ENCODE measurements at regions not wholly inside any gene's neighbourhood (a gene's known extent, or its start where the extent isn't known, plus 50 kb on each side); places are given as distances from the start of the nearest gene placed in this dataset.
"Not testable (repeated sequence)": the region's sequence is repeated elsewhere in the genome, so short reads cannot be mapped to it uniquely, and the experiment has no call there.

- no peak for DNase-seq
Observed at GRCh38 chr1:238991765-238992495, 394.4 kb upstream of the CHRM3 start.

DNA sequence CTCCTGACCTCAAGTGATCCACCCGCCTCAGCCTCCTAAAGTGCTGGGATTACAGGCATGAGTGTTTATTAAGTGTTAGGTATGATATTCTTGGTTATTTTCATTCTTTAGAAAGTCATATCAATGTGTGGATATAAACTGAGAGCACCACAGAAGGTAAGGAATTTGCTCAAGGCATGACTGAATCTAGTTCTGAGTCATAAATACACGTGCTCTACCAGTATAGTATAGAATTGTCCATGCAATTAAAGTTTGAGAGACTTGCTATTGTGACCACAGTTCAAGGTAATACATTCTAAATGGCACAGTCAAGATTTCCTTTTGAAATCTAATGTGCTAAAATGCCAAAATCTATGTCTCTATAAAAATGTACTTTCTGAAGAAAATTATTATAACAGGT is 401.1 kb upstream of the CHRM3 start:
- DNase-seq = no peak

DNA sequence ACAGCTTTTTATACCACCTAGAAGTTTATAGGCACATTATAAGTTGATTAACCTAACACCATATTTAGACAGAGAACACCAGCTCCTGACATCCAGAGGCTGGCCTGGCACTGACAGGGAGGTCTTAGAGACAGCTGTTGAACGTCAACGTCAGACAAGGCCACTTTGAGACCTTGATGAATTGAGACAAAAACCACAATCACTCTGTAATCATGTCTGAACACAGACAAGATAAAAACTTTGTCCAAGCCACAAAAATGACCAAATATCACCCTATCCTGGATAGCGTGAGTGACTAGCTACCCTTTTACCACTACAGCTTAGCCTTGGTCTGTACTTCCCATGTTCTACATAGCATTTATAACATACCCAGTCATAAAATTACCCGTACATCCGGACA is 403.6 kb upstream of the CHRM3 start:
- no peak for DNase-seq

GRCh38 chr1:238981317-238981933 is 404.9 kb upstream of the CHRM3 start:
- DNase-seq = no peak

GRCh38 chr1:238980053-238980452 is 406.3 kb upstream of the CHRM3 start:
- DNase-seq = no peak

DNA sequence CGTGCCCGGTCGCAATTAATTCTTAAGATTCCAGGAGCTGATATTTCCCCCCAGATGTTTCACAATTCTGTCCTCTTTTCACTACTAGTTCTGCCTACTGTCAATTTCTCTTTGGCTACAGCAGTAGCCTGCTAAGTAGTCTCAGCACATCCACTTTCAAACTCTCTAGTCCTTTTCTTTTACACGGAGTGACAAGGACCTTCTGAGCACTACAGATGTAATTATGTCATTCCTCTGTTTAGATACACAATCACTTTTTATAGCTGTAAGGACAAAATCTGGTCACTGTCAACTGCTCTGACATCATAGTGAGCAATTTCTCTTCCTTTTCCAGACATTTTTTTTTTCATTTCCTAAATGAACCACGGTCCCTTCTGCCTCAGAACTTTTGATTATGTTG is 421.7 kb upstream of the CHRM3 start:
- no peak for DNase-seq

DNA sequence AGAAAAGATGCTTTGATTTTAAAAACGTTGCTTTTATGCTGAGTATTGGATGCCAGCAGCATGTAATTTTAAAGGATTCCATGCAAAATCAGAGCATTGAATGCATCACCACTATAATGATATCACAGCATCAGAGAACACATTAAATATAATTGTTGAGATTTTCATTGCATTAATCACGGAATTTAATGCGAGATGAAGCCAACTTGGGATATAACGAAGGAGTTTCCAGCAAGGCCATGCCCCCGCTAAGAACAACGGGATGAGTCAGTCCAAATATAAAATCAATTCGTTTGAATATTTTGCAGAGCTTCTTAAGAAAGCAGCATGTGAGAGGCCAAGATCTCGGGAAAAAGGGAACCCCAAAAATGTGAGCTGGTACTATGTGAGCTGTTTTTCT is 423.4 kb upstream of the CHRM3 start:
- no peak for DNase-seq

GRCh38 chr1:238961790-238962189 is 424.6 kb upstream of the CHRM3 start:
- DNase-seq = no peak

DNA sequence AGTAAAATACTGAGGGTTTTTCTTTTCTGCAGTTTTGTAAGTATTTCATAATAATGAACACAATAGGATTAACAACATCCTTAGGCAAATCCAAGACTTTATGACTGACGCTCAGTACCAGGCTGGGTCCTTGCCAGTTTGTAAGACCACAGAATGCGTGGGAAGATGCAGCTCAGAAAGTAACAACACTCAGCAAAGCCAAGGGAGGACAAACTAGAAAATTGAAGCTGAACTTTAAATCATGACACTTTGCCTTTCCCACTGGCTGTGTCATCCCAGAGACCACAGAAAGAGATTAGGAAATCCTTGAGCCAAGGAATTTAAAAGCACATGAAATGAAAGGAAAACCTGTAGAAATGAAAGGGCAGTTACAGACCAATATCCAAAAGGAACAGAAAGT is 426.3 kb upstream of the CHRM3 start:
- DNase-seq = no peak

DNA sequence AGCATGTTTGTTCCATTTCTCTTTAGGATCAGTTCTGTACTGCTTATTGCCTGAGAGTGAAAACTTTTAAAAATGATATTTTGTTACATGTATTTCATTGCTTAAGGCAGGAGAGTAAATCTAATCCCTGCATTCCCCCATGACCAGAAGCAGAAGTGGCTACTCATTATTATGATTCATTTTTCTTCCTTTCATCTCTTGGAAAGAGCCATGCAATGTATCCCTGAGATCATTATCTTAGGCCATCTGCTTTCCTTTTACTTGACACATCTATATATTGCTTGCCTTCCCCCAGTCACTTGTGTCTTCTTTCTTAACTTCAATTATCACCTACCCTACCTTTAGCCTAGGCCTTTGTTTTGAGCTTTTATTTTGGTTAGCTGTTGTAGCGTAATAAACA is 430.4 kb upstream of the CHRM3 start:
- no peak for DNase-seq

- no peak for DNase-seq
Observed at GRCh38 chr1:238954865-238955264, 431.5 kb upstream of the CHRM3 start.

DNA sequence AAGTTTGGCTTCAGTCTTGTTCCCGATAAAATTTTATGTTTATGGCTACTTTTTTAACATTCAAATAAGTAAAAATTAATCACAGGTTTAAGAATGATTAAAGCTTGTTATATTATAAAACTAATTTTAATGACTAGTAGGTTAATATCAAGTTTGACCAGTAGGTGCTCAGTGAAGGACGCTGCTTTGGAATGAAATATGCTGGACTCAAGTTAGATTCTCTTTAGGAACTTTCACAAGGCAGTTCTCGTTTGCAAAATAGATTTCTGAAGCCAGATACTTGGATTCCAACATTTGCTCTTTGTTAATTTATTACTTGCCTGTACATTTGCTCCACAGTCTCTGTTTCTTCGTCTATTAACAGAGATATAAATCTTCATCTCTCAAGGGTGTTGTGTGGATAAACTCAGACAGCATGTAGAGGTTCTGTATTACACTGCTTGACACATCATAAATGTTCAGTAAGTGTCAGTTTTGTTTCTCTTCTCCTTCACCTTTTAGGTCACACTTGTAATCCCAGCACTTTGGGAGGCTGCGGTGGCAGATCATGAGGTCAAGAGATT is 432.8 kb upstream of the CHRM3 start:
- no peak for DNase-seq

DNA sequence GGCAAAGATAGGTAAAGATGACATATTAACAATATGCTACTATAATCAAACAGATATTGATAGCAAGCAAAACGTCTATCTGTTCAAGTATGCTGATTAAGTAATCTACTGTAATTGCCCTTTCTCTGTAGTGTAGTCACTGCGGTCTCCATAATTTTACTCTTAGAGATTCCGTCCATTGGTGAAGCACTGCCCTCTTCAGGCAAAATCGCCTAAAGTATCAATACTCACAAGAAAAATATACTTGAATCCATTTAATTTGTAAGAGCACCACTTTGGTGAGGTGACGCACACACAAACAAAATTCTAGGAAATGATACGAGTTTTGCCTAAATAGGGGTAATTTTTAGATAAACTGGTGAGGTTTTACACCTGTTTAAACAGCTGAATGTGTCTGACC is 434.6 kb upstream of the CHRM3 start:
- peak; percentile 1 for DNase-seq

- no peak for DNase-seq
Observed at GRCh38 chr1:238950784-238951183, 435.6 kb upstream of the CHRM3 start.

DNA sequence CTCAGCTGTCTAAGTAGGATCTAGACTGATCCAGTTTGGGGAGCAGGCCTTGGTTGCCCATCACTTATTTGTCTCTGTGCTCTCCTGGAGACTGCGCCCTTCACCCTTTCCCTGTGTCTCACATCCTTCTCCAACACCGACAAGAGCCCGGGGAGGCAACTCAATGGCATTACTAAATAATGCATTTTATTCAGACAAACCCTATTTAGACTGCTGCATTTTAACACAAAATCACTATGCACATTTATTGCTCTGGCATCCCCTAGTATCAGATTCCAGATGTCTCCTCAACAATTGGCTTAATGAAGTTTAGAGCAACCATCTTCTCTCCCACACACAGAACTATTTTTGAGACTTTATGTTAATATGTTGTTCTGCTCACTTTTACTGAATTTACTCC is 436.4 kb upstream of the CHRM3 start:
- DNase-seq = no peak

DNA sequence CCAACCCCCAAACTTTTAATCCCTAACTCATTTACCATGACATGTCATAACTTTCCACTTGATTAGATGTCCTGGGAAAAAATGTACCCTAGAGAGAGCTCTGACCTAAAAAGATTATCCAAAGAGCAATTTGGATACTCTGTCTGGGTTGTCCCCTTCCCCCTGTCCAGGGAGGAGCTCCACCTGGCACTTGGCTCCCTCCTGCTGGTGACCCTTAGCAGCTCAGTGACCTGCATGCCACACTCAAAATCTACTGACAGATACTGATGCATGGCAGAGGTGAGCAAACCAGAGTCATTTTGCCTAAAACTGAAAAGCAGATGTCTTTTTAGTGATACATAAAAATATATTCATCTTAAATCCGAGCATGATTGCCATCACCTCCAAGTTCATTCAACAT is 442.3 kb upstream of the CHRM3 start:
- DNase-seq = no peak

DNA sequence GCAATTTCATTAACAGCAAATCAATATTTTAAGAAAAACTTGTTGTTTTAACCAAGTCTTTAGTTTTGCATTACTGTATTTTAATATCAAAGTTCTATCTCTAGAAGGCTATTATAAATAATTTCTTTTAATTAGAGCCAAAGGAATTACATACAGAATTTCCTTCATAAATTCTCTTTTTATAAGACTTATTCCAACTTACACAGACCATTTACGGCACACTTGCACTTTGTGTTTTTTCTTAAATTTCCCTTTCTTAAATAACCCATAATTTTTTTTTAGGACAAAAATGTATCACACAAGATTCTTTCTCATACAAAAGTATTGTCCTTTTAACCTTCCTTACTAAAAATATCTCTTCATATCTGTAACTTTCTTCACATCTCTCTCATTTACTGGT is 458.5 kb upstream of the CHRM3 start:
- no peak for DNase-seq

GRCh38 chr1:238916828-238917227 is 469.5 kb upstream of the CHRM3 start:
- DNase-seq = no peak

- no peak for DNase-seq
Observed at GRCh38 chr1:238914346-238914745, 472.0 kb upstream of the CHRM3 start.

GRCh38 chr1:238913210-238913609 is 473.2 kb upstream of the CHRM3 start:
- no peak for DNase-seq

DNA sequence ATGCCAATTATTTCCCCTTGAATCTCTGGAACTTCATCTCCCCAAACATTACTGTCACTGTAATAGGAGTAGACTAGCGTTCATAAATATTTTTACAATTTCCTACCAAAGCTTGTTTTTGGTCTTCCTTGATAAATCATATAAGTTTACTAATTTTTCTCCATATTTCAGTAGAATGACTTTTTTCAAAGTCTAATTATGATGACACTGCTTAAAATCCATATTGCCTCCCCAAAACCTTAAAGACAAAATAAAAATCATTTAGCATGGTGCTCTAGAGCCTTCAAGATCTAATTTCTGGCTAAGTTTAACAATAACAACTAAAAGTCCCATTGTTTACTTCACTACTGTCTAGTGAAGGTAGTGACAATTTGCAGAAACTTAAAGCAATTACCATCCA is 474.2 kb upstream of the CHRM3 start:
- no peak for DNase-seq

DNA sequence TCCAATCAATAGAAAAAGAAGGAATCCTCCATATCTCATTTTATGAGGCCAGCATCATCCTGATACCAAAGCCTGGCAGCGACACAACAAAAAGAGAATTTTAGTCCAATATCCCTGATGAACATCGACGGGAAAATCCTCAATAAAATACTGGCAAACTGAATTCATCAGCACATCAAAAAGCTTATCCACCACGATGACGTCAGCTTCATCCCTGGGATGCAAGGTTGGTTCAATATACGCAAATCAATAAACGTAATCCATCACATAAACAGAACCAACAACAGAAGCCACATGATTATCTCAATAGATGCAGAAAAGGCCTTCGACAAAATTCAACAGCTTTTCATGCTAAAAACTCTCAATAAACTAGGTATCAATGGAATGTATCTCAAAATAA is 483.6 kb upstream of the CHRM3 start:
- not testable (repeated sequence) for DNase-seq

DNA sequence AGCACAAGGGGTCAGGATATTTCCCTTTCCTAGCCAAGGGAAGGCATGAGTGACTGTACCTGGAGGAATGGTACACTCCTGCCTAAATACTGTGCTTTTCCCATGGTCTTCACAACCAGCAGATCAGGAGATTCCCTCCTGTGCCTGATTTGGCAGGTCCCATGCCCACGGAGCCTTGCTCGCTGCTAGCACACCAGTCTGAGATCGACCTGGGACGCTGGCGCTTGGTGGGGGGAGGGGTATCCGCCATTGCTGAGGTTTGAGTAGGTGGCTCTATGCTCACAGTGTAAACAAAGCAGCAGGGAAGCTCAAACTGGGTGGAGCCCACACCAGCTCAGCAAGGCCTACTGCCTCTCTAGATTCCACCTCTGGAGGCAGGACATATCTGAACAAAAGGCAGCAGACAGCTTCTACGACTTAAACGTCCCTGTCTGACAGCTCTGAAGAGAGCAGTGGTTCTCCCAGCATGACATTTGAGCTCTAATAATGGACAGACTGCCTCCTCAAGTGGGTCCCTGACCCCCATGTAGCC is 486.0 kb upstream of the CHRM3 start:
- no peak for DNase-seq

DNA sequence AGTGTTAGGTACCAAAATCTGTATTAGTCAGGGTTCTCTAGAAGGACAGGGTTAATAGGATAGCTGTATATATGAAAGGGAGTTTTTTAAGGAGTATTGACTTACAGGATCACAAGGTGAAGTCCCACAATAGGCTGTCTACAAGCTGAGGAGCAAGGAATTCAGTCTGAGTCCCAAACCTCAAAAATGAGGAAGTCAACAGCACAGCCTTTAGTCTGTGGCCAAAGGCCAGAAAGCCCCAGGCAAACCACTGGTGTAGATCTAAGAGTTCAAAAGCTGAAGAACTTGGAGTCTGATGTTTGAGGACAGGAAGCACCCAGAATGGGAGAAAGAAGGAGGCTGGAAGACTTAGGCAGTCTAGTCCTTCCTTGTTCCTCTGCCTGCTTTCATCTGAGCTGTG is 487.5 kb upstream of the CHRM3 start:
- DNase-seq = no peak

- no peak for DNase-seq
Observed at GRCh38 chr1:238895911-238896310, 490.5 kb upstream of the CHRM3 start.

All from activated CD4-positive, alpha-beta T cell treated with anti-CD3 and anti-CD28 coated beads, Interleukin-2, Interleukin-6, amounts not matched to agents 100 ng/mL and 50 ng/mL, durations not matched to agents 16 hours and 8 hours (primary cell).